Esophagus muscularis mucosa (tissue), 4 donors: ENCODE measurements at regions not wholly inside any gene's neighbourhood (a gene's known extent, or its start where the extent isn't known, plus 50 kb on each side); places are given as distances from the start of the nearest gene placed in this dataset.

Experiments used
- DNase-seq: peaks from one replicate; pipeline ENCODE4 v3.0.0-alpha.2; 2017; ENCODE audit errors: extremely low spot score
- H3K27ac ChIP-seq, 4 donors: fragments of 200-600 bp; sonication (generic); replicated peaks in 1 of 4; 1 replicate in 3 of 4; 2 replicates in 1 of 4; pipeline ENCODE4 v1.5.1; 2016 to 2019; ENCODE audit warnings: mild to moderate bottlenecking in 1 of 4
- H3K27me3 ChIP-seq, 4 donors: fragments of 200-600 bp; sonication (generic); one replicate each; pipeline versions ENCODE4 v1.5.1 to v1.6.0; 2016 to 2019
- H3K36me3 ChIP-seq, 4 donors: fragments of 200-600 bp; sonication (generic); one replicate each; pipeline ENCODE4 v1.5.1; 2016 to 2019
- H3K4me1 ChIP-seq, 4 donors: fragments of 200-600 bp; sonication (generic); one replicate each; pipeline ENCODE4 v1.5.1; 2016 to 2019
- H3K4me3 ChIP-seq, 4 donors: fragments of 200-600 bp; sonication (generic); 1 replicate in 2 of 4; 2 replicates in 2 of 4; pipeline ENCODE4 v1.5.1; 2016 to 2019; ENCODE audit warnings: mild to moderate bottlenecking in 4 of 4, moderate library complexity in 1 of 4
- H3K9me3 ChIP-seq, 4 donors: fragments of 200-600 bp; sonication (generic); 1 replicate in 3 of 4; 2 replicates in 1 of 4; pipeline ENCODE4 v1.5.1; 2016 to 2019
- CTCF ChIP-seq, 3 experiments: fragments of 200-600 bp in 2 of 3; fragments of 450-650 bp in 1 of 3; sonication (generic) in 2 of 3; IDR thresholded peaks; one replicate each; pipeline ENCODE4 v1.5.1; 2017 to 2019; ENCODE audit warnings: antibody characterized with exemption in 3 of 3, mild to moderate bottlenecking in 2 of 3, moderate library complexity in 1 of 3
- EP300 ChIP-seq: sonication (generic); formaldehyde crosslinking; IDR thresholded peaks from one replicate; pipeline ENCODE4 v1.6.1; 2017; ENCODE audit warnings: antibody characterized with exemption
- POLR2A ChIP-seq: fragments of 450-650 bp; IDR thresholded peaks from one replicate; pipeline ENCODE4 v1.6.1; 2017; ENCODE audit warnings: antibody characterized with exemption, moderate library complexity, mild to moderate bottlenecking, low read depth
- POLR2AphosphoS5 ChIP-seq, 2 donors: sonication (generic); formaldehyde crosslinking; IDR thresholded peaks; one replicate each; pipeline ENCODE4 v1.6.1; 2017; ENCODE audit warnings: antibody characterized with exemption in 2 of 2
- WGBS: methylation state at CpG from one replicate; pipeline ENCODE4 v1.1.5; 2018; 5-methylcytosine and 5-hydroxymethylcytosine counted together
- intact Hi-C: fragments of 100-400 bp; cut with DNase I; formaldehyde crosslinking; loops from one replicate; pipeline ENCODE4 v1.15.1; 2023

DNA sequence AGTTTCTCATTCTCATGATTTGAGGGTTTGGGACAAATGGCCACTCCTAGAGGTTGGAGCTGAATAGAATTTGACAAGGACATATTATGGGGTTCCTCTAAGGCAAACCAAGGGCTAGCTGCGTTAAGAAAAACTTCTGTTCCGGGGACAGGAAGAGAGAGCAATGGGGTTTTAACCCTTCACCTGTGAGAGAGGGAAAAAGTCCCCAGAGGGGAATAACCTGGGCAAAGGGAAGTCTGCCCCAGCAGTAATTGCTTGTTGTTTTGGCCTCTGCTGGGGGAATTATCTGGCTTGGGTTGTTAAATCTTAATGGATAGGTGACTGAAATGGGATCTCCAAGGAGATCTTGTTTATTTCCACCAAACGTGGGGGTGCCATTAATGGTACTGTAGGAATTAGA, 110.1 kb upstream of the MOCS2 start:
- Histone ChIP-seq H3K27me3 (no peaks in the 10 kb centered on the region), H3K9me3 (peaks cover 0 to 18% (median 8%) of the 10 kb centered on the region in 4 donors), H3K4me3 (no peak overlapping the region), H3K4me1 (no peaks in the 10 kb centered on the region), H3K27ac (no peak overlapping the region), H3K36me3 (no peaks in the 10 kb centered on the region)
- DNase-seq: no peak
- TF ChIP-seq CTCF (IDR thresholded peaks at IDR 0.05): no peak
- TF ChIP-seq POLR2A: no peak
- TF ChIP-seq POLR2AphosphoS5 (IDR thresholded peaks at IDR 0.05): no peak
- no peak for TF ChIP-seq EP300
- intact Hi-C loops: no loop called here
- WGBS: 74% methylated on average over 3 of the region's 3 CpGs

- no peak overlapping the region for H3K27ac ChIP-seq
- no peak overlapping the region for H3K4me3 ChIP-seq
- WGBS: 92% methylated on average over 2 of the region's 2 CpGs
- H3K36me3 ChIP-seq: no peaks in the 10 kb centered on the region
- intact Hi-C loops: no loop called here
- no peak for TF ChIP-seq CTCF (IDR thresholded peaks at IDR 0.05)
- TF ChIP-seq POLR2A: no peak
- no peak for TF ChIP-seq POLR2AphosphoS5 (IDR thresholded peaks at IDR 0.05)
- TF ChIP-seq EP300: no peak
- H3K4me1 ChIP-seq: no peaks in the 10 kb centered on the region
- H3K27me3 ChIP-seq: no peaks in the 10 kb centered on the region
- H3K9me3 ChIP-seq: no peaks in the 10 kb centered on the region
- DNase-seq: no peak
These were observed 124.3 kb upstream of the MOCS2 start for GRCh38 chr5:53233645-53234405.

- intact Hi-C loops: no loop called here
- Histone ChIP-seq H3K36me3 (no peaks in the 10 kb centered on the region), H3K27ac (no peak overlapping the region), H3K4me1 (peaks cover 0 to 11% (median 3%) of the 10 kb centered on the region in 4 donors), H3K27me3 (no peaks in the 10 kb centered on the region), H3K9me3 (no peaks in the 10 kb centered on the region), H3K4me3 (no peak overlapping the region)
- 88% methylated on average over 3 of the region's 3 CpGs for WGBS
- DNase-seq: no peak
- no peak for TF ChIP-seq CTCF (IDR thresholded peaks at IDR 0.05)
- no peak for TF ChIP-seq EP300
- no peak for TF ChIP-seq POLR2AphosphoS5 (IDR thresholded peaks at IDR 0.05)
- TF ChIP-seq POLR2A: no peak
These were observed 127.1 kb upstream of the MOCS2 start for GRCh38 chr5:53236683-53237082.

- no peaks in the 10 kb centered on the region for H3K9me3 ChIP-seq
- TF ChIP-seq EP300 (no peak), CTCF (IDR thresholded peaks at IDR 0.05) (no peak), POLR2A (no peak), POLR2AphosphoS5 (IDR thresholded peaks at IDR 0.05) (no peak)
- no peaks in the 10 kb centered on the region for H3K27me3 ChIP-seq
- intact Hi-C loops: no loop called here
- no peak for DNase-seq
- H3K4me1 ChIP-seq: peaks cover 0 to 11% (median 3%) of the 10 kb centered on the region in 4 donors
- H3K4me3 ChIP-seq: no peak overlapping the region
- H3K27ac ChIP-seq: no peak overlapping the region
- 90% methylated on average over 6 of the region's 6 CpGs for WGBS
- H3K36me3 ChIP-seq: no peaks in the 10 kb centered on the region
These were observed 128.3 kb upstream of the MOCS2 start for GRCh38 chr5:53237876-53238275.
